PC-3 (cell line): ENCODE measurements at regions not wholly inside any gene's neighbourhood (a gene's known extent, or its start where the extent isn't known, plus 50 kb on each side); places are given as distances from the start of the nearest gene placed in this dataset.

Experiments used
- ATAC-seq: fragments of 200-7000 bp; cut with Tn5 transposase; 2 replicates; pipeline ENCODE4 v1.9.1; 2020; ENCODE audit warnings: mild to moderate bottlenecking, moderate library complexity
- BruUV-seq: library from RNA; stranded (reverse); fragments of 400-500 nt; replicated peaks from 2 replicates; lab custom pipeline; 2021; lab: Mats Ljungman, UMichigan
- CTCF ChIA-PET: fragments of 300-600 bp; sonication (Branson Sonifier 250); formaldehyde crosslinking; loops from one replicate; lab custom pipeline; 2022; ENCODE audit warnings: antibody characterized with exemption; lab: Charles Lee
- POLR2A ChIA-PET: fragments of 300-600 bp; sonication (Branson Sonifier 250); formaldehyde crosslinking; loops from one replicate; lab custom pipeline; 2022; ENCODE audit warnings: antibody characterized with exemption; ENCODE audit not compliant: unreplicated experiment; lab: Charles Lee
- DNase-seq: peaks from one replicate; pipeline ENCODE4 v3.0.0-alpha.2; 2015
- H2AFZ ChIP-seq: fragments of 300-600 bp; sonication (generic); 2 replicates; pipeline ENCODE4 v1.6.0; 2016; ENCODE audit warnings: antibody characterized with exemption, low read length
- H3F3A ChIP-seq: fragments of 300-600 bp; sonication (generic); one replicate; pipeline ENCODE4 v1.6.0; 2017; ENCODE audit warnings: antibody characterized with exemption, low read length, control low read depth, mild to moderate bottlenecking; ENCODE audit not compliant: unreplicated experiment
- H3K27ac ChIP-seq: fragments of 300-600 bp; sonication (generic); 2 replicates; pipeline ENCODE4 v1.5.1; 2016; ENCODE audit warnings: mild to moderate bottlenecking, low read length
- H3K27me3 ChIP-seq: fragments of 300-600 bp; sonication (generic); 2 replicates; pipeline ENCODE4 v1.6.1; 2016; ENCODE audit warnings: low read length, mixed read lengths
- H3K36me3 ChIP-seq: fragments of 300-600 bp; sonication (generic); 2 replicates; pipeline ENCODE4 v1.6.1; 2016; ENCODE audit warnings: low read depth, mixed run types, low read length, mixed read lengths
- H3K4me1 ChIP-seq: fragments of 300-600 bp; sonication (generic); 2 replicates; pipeline ENCODE4 v1.5.1; 2016; ENCODE audit warnings: low read length; ENCODE audit not compliant: insufficient read depth
- H3K4me2 ChIP-seq: fragments of 300-600 bp; sonication (generic); 2 replicates; pipeline ENCODE4 v1.6.0; 2016; ENCODE audit warnings: low read length
- H3K4me3 ChIP-seq: fragments of 300-600 bp; sonication (generic); 2 replicates; pipeline ENCODE4 v1.5.1; 2016; ENCODE audit warnings: mild to moderate bottlenecking, low read length, mixed read lengths
- H3K79me2 ChIP-seq: fragments of 300-600 bp; sonication (generic); 2 replicates; pipeline ENCODE4 v1.6.1; 2017; ENCODE audit warnings: low read length, mixed read lengths
- H3K9ac ChIP-seq: fragments of 300-600 bp; sonication (generic); 2 replicates; pipeline ENCODE4 v1.6.0; 2016; ENCODE audit warnings: mild to moderate bottlenecking, low read length
- H3K9me2 ChIP-seq: fragments of 300-600 bp; sonication (generic); replicated peaks from 2 replicates; pipeline ENCODE4 v1.6.1; 2016; ENCODE audit warnings: mixed run types, low read length, mixed read lengths
- H3K9me3 ChIP-seq: fragments of 300-600 bp; sonication (generic); 2 replicates; pipeline ENCODE4 v1.6.1; 2016; ENCODE audit warnings: low read length, mixed read lengths
- H4K20me1 ChIP-seq: fragments of 300-600 bp; sonication (generic); 2 replicates; pipeline ENCODE4 v1.6.1; 2016; ENCODE audit warnings: low read length, mixed read lengths
- CTCF ChIP-seq: fragments of 300-600 bp; sonication (generic); conservative IDR thresholded peaks from 2 replicates; pipeline ENCODE4 v1.5.1; 2017; ENCODE audit warnings: antibody characterized with exemption, low read depth, mild to moderate bottlenecking, low read length
- EZH2 ChIP-seq: fragments of 300-600 bp; sonication (generic); IDR thresholded peaks from one replicate; pipeline ENCODE4 v1.6.1; 2017; ENCODE audit warnings: antibody characterized with exemption, mild to moderate bottlenecking, low read length; ENCODE audit not compliant: unreplicated experiment
- EZH2phosphoT487 ChIP-seq: fragments of 300-600 bp; sonication (generic); IDR thresholded peaks from 2 replicates; pipeline ENCODE4 v1.6.1; 2018; ENCODE audit warnings: mild to moderate bottlenecking, antibody characterized with exemption, low read length, borderline replicate concordance
- intact Hi-C: fragments of 100-400 bp; cut with micrococcal nuclease; formaldehyde crosslinking; loops from 2 replicates; pipeline ENCODE4 v1.9.0; 2023

GRCh38 chr4:107292979-107293378 is 256.9 kb upstream of the DKK2 start:
- Histone ChIP-seq H3K4me2 (no peak overlapping the region), H3K27ac (no peak overlapping the region), H3K27me3 (no peaks in the 10 kb centered on the region), H3K4me3 (no peak overlapping the region), H3K9ac (no peak overlapping the region), H3F3A (no peaks in the 10 kb centered on the region), H4K20me1 (no peaks in the 10 kb centered on the region), H3K9me3 (no peaks in the 10 kb centered on the region), H3K4me1 (no peaks in the 10 kb centered on the region), H2AFZ (no peak overlapping the region), H3K79me2 (no peaks in the 10 kb centered on the region), H3K36me3 (no peaks in the 10 kb centered on the region), H3K9me2 (no peaks in the 10 kb centered on the region)
- DNase-seq: no peak
- TF ChIP-seq EZH2 (no peak), EZH2phosphoT487 (no peak), CTCF (no peak)
- BruUV-seq: no TSS peak
- ATAC-seq: no peak
- POLR2A ChIA-PET: no interaction called here
- CTCF ChIA-PET: no interaction called here
- intact Hi-C loops: no loop called here

GRCh38 chr4:107283587-107284559 is 247.8 kb upstream of the DKK2 start:
- Histone ChIP-seq H3K9me3 (no peaks in the 10 kb centered on the region), H3K36me3 (no peaks in the 10 kb centered on the region), H3F3A (no peaks in the 10 kb centered on the region), H3K4me3 (no peak overlapping the region), H3K9me2 (no peaks in the 10 kb centered on the region), H3K4me2 (no peak overlapping the region), H3K79me2 (no peaks in the 10 kb centered on the region), H4K20me1 (no peaks in the 10 kb centered on the region), H3K27ac (no peak overlapping the region), H3K9ac (no peak overlapping the region), H2AFZ (no peak overlapping the region), H3K27me3 (no peaks in the 10 kb centered on the region), H3K4me1 (peaks cover 8% of the 10 kb centered on the region; the same call in 1 of the 2 replicates)
- CTCF ChIA-PET: no interaction called here
- BruUV-seq: no TSS peak
- DNase-seq (peak; percentile 27), ATAC-seq (no peak)
- intact Hi-C loops: no loop called here
- TF ChIP-seq EZH2: no peak
- TF ChIP-seq CTCF: no peak
- TF ChIP-seq EZH2phosphoT487: no peak
- POLR2A ChIA-PET: no interaction called here

GRCh38 chr4:107279733-107280132 is 243.6 kb upstream of the DKK2 start:
- no peak overlapping the region for H3K4me3 ChIP-seq
- intact Hi-C loops: no loop called here
- ChIA-PET POLR2A (no interaction called here), CTCF (no interaction called here)
- H4K20me1 ChIP-seq: no peaks in the 10 kb centered on the region
- no TSS peak for BruUV-seq
- H2AFZ ChIP-seq: no peak overlapping the region
- TF ChIP-seq EZH2 (no peak), EZH2phosphoT487 (no peak), CTCF (no peak)
- H3K4me1 ChIP-seq: peaks cover 8% of the 10 kb centered on the region; the same call in 1 of the 2 replicates
- no peaks in the 10 kb centered on the region for H3F3A ChIP-seq
- H3K27me3 ChIP-seq: no peaks in the 10 kb centered on the region
- DNase-seq (peak; percentile 51), ATAC-seq (no peak; the same call in 1 of the 2 replicates)
- no peaks in the 10 kb centered on the region for H3K79me2 ChIP-seq
- H3K9me3 ChIP-seq: no peaks in the 10 kb centered on the region
- no peaks in the 10 kb centered on the region for H3K36me3 ChIP-seq
- H3K4me2 ChIP-seq: no peak overlapping the region
- no peaks in the 10 kb centered on the region for H3K9me2 ChIP-seq
- no peak overlapping the region for H3K9ac ChIP-seq
- no peak overlapping the region for H3K27ac ChIP-seq
